Right lobe of liver (tissue), 4 donors: ENCODE measurements at regions not wholly inside any gene's neighbourhood (a gene's known extent, or its start where the extent isn't known, plus 50 kb on each side); places are given as distances from the start of the nearest gene placed in this dataset.

ENCODE experiments used
- CTCF ChIP-seq, 4 donors: fragments of 200-600 bp in 3 of 4; fragments of 450-650 bp in 1 of 4; IDR thresholded peaks; one replicate each; pipeline versions ENCODE4 v1.5.1 to v1.8.0; 2016 to 2022; ENCODE audit warnings: antibody characterized with exemption in 4 of 4, mild to moderate bottlenecking in 2 of 4
- POLR2A ChIP-seq: fragments of 450-650 bp; IDR thresholded peaks from one replicate; pipeline ENCODE4 v1.6.1; 2017; ENCODE audit warnings: antibody characterized with exemption, mild to moderate bottlenecking
- donor health status: DM: no; HTN: no; CAD: no.
- donor health status: DM: no; HTN: no; CAD: no.
- donor health status: DM: no; HTN: yes; CAD: no.

- TF ChIP-seq POLR2A: no peak
- TF ChIP-seq CTCF (IDR thresholded peaks at IDR 0.05): no peak
These were observed 535.8 kb downstream of the MIAT start for GRCh38 chr22:27193215-27193614.
